Stomach (tissue), 8 donors: ENCODE measurements at regions not wholly inside any gene's neighbourhood (a gene's known extent, or its start where the extent isn't known, plus 50 kb on each side); places are given as distances from the start of the nearest gene placed in this dataset.
"Not testable (repeated sequence)": the region's sequence is repeated elsewhere in the genome, so short reads cannot be mapped to it uniquely, and the experiment has no call there.

ENCODE experiments used
- DNase-seq, 2 donors: peaks; one replicate each; pipeline versions ENCODE4 v3.0.0 to v3.0.0-alpha.2; 2013 to 2019
- H3K27ac ChIP-seq, 5 donors: fragments of 200-600 bp in 4 of 5; sonication (generic) in 4 of 5; one replicate each; pipeline ENCODE4 v1.5.1; 2013 to 2019; ENCODE audit warnings: mild to moderate bottlenecking in 1 of 5, moderate library complexity in 1 of 5
- H3K27me3 ChIP-seq, 3 donors: fragments of 200-600 bp; sonication (generic); one replicate each; pipeline ENCODE4 v1.5.1; 2017 to 2019; ENCODE audit warnings: mixed run types in 1 of 3
- H3K36me3 ChIP-seq, 4 donors: fragments of 200-600 bp; sonication (generic); 1 replicate in 3 of 4; 2 replicates in 1 of 4; pipeline ENCODE4 v1.5.1; 2016 to 2019
- H3K4me1 ChIP-seq, 4 donors: fragments of 200-600 bp; sonication (generic); one replicate each; pipeline ENCODE4 v1.5.1; 2016 to 2019
- H3K4me3 ChIP-seq, 4 donors: fragments of 200-600 bp; sonication (generic) in 3 of 4; one replicate each; pipeline ENCODE4 v1.5.1; 2016 to 2019; ENCODE audit warnings: mild to moderate bottlenecking in 1 of 4
- H3K9me3 ChIP-seq, 4 donors: fragments of 200-600 bp; sonication (generic); one replicate each; pipeline ENCODE4 v1.5.1; 2016 to 2019
- EP300 ChIP-seq: sonication (generic); formaldehyde crosslinking; IDR thresholded peaks from one replicate; pipeline ENCODE4 v1.6.1; 2017; ENCODE audit warnings: antibody characterized with exemption
- POLR2A ChIP-seq, 4 donors: fragments of 450-650 bp; IDR thresholded peaks; one replicate each; pipeline ENCODE4 v1.6.1; 2016; ENCODE audit warnings: antibody characterized with exemption in 4 of 4, control low read depth in 2 of 4, mild to moderate bottlenecking in 1 of 4, moderate library complexity in 1 of 4
- POLR2AphosphoS5 ChIP-seq, 3 donors: sonication (generic); formaldehyde crosslinking; IDR thresholded peaks; one replicate each; pipeline ENCODE4 v1.6.1; 2016; ENCODE audit warnings: antibody characterized with exemption in 3 of 3
- WGBS, 5 donors: extraction: QIAGEN DNeasy Blood & Tissue Kit in 3 of 5; methylation state at CpG; one replicate each; pipeline versions ENCODE4 v1.1.5 to v1.1.7; 2013 to 2018; 5-methylcytosine and 5-hydroxymethylcytosine counted together
- intact Hi-C: fragments of 100-400 bp; cut with DNase I; formaldehyde crosslinking; loops from one replicate; pipeline ENCODE4 v1.15.1; 2023; ENCODE audit warnings: low total_unique reads
- TF ChIP-seq, protein P1 (sequence below), 7 experiments: fragments of 450-650 bp in 4 of 7; fragments of 200-600 bp in 3 of 7; sonication (generic) in 3 of 7; IDR thresholded peaks; one replicate each; pipeline ENCODE4 v1.5.1; 2016 to 2019; ENCODE audit warnings: antibody characterized with exemption in 7 of 7, control low read depth in 2 of 7, mild to moderate bottlenecking in 1 of 7
- donor health status: healthy with polysubstance abuse.
- donor health status: Bipolar disorder and iron deficiency.
- donor health status: healthy.

DNA sequence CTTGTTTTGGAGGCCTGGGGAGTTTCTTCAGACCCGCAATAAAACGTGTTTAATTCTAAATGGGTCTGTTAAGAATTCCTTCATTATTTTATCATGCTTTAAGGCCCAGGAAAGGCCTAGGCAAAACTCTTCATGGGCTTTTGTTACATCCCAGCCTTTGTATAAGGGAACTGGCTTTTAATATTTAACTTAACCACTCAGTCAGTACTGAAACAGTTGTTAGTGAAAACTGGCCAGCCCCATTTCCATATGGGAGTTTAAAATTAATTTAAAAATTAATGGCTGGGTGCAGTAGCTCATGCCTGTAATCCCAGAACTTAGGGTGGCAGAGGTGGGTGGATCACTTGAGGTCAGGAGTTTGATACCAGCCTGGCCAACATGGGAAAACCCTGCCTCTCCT, 213.2 kb upstream of the FKBP1C start:
- 48 to 82% (median 62%) methylated on average over 2 of the region's 2 CpGs for WGBS, 5 donors
- TF ChIP-seq EP300 (no peak), POLR2AphosphoS5 (IDR thresholded peaks at IDR 0.05) (no peak), POLR2A (IDR thresholded peaks at IDR 0.05) (no peak)
- TF ChIP-seq, protein P1, sequence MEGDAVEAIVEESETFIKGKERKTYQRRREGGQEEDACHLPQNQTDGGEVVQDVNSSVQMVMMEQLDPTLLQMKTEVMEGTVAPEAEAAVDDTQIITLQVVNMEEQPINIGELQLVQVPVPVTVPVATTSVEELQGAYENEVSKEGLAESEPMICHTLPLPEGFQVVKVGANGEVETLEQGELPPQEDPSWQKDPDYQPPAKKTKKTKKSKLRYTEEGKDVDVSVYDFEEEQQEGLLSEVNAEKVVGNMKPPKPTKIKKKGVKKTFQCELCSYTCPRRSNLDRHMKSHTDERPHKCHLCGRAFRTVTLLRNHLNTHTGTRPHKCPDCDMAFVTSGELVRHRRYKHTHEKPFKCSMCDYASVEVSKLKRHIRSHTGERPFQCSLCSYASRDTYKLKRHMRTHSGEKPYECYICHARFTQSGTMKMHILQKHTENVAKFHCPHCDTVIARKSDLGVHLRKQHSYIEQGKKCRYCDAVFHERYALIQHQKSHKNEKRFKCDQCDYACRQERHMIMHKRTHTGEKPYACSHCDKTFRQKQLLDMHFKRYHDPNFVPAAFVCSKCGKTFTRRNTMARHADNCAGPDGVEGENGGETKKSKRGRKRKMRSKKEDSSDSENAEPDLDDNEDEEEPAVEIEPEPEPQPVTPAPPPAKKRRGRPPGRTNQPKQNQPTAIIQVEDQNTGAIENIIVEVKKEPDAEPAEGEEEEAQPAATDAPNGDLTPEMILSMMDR (IDR thresholded peaks at IDR 0.05): no peak
- Histone ChIP-seq H3K27ac (no peak overlapping the region), H3K27me3 (no peaks in the 10 kb centered on the region), H3K36me3 (no peaks in the 10 kb centered on the region), H3K9me3 (no peaks in the 10 kb centered on the region), H3K4me3 (no peak overlapping the region), H3K4me1 (no peaks in the 10 kb centered on the region)
- no peak for DNase-seq
- intact Hi-C loops: no loop called here

DNA sequence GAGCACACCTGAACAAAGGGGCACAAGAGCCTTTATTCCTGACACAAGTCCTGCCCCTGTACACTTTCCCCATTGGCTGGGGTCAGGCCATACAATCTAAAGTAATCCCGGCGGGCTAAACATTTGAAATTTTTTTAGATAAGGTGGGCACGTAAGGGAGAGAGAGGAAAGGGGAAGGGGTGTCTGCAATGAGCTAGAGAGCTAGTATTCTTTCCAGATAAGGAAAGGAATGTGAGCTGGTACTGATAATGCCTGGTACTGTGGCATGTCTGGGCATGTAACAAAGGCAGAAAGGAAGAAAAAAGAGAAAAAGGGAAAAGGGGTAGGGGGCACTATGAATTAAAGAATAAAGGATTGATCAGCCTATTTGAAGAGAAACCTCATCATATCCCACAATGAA, 212.0 kb upstream of the FKBP1C start:
- H3K27me3 ChIP-seq, DNase-seq, H3K4me1 ChIP-seq, intact Hi-C loops, H3K27ac ChIP-seq, H3K36me3 ChIP-seq, H3K9me3 ChIP-seq, H3K4me3 ChIP-seq: not testable (repeated sequence)
- WGBS, 5 donors: 6 to 24% (median 14%) methylated on average over 3 of the region's 3 CpGs

DNA sequence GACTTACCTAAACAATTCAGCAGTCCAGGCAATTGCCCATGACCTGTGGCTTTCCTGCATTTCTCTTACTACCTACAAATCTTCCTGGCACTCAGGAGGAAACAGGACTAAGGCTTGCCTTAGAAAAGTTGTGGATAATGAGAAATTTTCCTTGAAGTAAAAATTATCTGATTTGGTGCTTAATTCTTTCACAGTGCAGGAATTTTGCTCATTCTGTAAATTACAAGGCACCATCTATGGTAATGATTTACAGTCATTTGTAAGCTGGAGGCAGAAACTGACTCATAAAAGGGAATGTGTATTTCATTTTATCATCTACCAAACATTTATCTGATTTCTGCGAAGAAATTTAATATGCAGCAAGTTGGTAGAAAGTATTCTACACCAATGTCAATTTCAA, 211.5 kb upstream of the FKBP1C start:
- TF ChIP-seq EP300: no peak
- TF ChIP-seq, protein P1 (IDR thresholded peaks at IDR 0.05): no peak
- no peak for TF ChIP-seq POLR2AphosphoS5 (IDR thresholded peaks at IDR 0.05)
- TF ChIP-seq POLR2A (IDR thresholded peaks at IDR 0.05): no peak
- no peaks in the 10 kb centered on the region for H3K27me3 ChIP-seq
- DNase-seq: no peak
- H3K27ac ChIP-seq: no peak overlapping the region
- H3K4me3 ChIP-seq: no peak overlapping the region
- no peaks in the 10 kb centered on the region for H3K4me1 ChIP-seq
- H3K9me3 ChIP-seq: no peaks in the 10 kb centered on the region
- intact Hi-C loops: no loop called here
- WGBS, 5 donors: 36 to 80% (median 69%) methylated on average over 1 of the region's 1 CpG
- no peaks in the 10 kb centered on the region for H3K36me3 ChIP-seq

DNA sequence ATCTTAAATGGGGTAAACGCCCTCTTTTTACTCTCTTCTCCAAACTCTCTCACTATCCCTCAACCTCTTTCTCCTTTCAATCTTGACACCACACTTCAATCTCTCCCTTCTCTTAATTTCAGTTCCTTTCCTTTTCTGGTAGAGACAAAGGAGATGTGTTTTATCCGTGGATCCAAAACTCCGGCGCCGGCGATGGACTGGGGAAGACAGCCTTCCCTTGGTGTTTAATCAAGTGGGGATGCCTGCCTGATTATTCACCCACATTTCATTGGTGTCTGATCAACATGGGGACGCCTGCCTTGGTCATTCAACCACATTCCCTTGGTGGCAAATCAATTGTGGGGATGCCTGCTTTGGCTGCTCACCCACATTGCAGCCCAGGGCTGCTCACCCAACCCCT, 205.3 kb upstream of the FKBP1C start:
- H3K27ac ChIP-seq, H3K9me3 ChIP-seq, H3K4me1 ChIP-seq, DNase-seq, H3K27me3 ChIP-seq, intact Hi-C loops, H3K4me3 ChIP-seq, H3K36me3 ChIP-seq: not testable (repeated sequence)
- 82 to 87% (median 84%) methylated on average over 7 of the region's 7 CpGs for WGBS, 5 donors

DNA sequence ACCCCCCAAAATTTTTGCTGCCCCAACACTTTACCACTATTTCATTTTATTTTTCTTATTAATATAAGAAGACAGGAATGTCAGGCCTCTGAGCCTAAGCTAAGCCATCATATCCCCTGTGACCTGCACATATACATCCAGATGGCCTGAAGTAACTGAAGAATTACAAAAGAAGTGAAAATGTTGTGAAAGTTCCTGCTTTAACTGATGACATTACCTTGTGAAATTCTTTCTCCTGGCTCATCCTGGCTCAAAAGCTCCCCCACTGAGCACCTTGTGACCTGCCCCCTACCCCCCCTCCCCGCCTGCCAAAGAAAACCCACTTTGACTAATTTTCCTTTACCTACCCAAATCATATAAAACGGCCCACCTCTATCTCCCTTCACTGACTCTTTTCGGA, 200.3 kb upstream of the FKBP1C start:
- intact Hi-C loops, H3K4me1 ChIP-seq, H3K4me3 ChIP-seq, H3K27me3 ChIP-seq, H3K27ac ChIP-seq, DNase-seq, H3K36me3 ChIP-seq, H3K9me3 ChIP-seq: not testable (repeated sequence)
- 43 to 69% (median 52%) methylated on average over 3 of the region's 3 CpGs for WGBS, 5 donors

DNA sequence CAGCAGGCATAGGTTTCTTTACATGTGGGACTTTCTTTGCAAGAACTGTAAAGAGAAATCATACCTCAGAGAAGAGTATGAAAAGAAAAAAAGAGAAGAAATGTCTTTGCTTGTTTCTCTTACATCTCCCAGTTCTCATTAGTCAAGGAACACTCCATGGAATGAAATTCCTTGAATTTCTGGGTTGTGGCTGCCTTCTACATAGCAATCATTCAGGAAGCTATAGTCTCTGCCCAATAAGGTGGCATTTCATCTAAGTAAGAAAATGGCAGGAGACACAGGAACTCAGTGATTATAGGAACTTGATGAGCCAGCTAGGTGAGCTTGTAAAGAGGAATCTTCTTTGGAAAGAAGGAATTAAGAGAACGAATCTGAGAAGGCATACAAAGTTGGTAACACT, 197.0 kb upstream of the FKBP1C start:
- no peak for DNase-seq
- intact Hi-C loops: no loop called here
- no peak overlapping the region for H3K27ac ChIP-seq

More for the DNA sequence above, 197.0 kb upstream of the FKBP1C start:
- H3K9me3 ChIP-seq: no peaks in the 10 kb centered on the region
- no peak for TF ChIP-seq EP300
- no peak for TF ChIP-seq POLR2AphosphoS5 (IDR thresholded peaks at IDR 0.05)
- TF ChIP-seq, protein P1 (IDR thresholded peaks at IDR 0.05): no peak
- no peak for TF ChIP-seq POLR2A (IDR thresholded peaks at IDR 0.05)
- no peaks in the 10 kb centered on the region for H3K4me1 ChIP-seq
- no peaks in the 10 kb centered on the region for H3K27me3 ChIP-seq
- WGBS, 5 donors: 37 to 65% (median 43%) methylated on average over 1 of the region's 1 CpG
- no peaks in the 10 kb centered on the region for H3K36me3 ChIP-seq
- no peak overlapping the region for H3K4me3 ChIP-seq
